GM19438 (cell line): ENCODE measurements at regions not wholly inside any gene's neighbourhood (a gene's known extent, or its start where the extent isn't known, plus 50 kb on each side); places are given as distances from the start of the nearest gene placed in this dataset.
"Not testable (repeated sequence)": the region's sequence is repeated elsewhere in the genome, so short reads cannot be mapped to it uniquely, and the experiment has no call there.

ENCODE experiments used
- ATAC-seq: cut with Tn5 transposase; IDR thresholded peaks from one replicate; pipeline ENCODE4 v1.9.1; 2021; ENCODE audit warnings: low read depth; ENCODE audit not compliant: unreplicated experiment

- ATAC-seq, result not testable (repeated sequence)
These were observed 708.3 kb downstream of the TMEM121 start for GRCh38 chr14:106234525-106235254.

- ATAC-seq, result no peak
These were observed 709.2 kb downstream of the TMEM121 start for GRCh38 chr14:106235356-106236159.

GRCh38 chr14:106248321-106249192, 722.2 kb downstream of the TMEM121 start:
- no peak for ATAC-seq

- ATAC-seq, result not testable (repeated sequence)
These were observed 727.6 kb downstream of the TMEM121 start for GRCh38 chr14:106253995-106254394.

- not testable (repeated sequence) for ATAC-seq
These were observed 731.2 kb downstream of the TMEM121 start for GRCh38 chr14:106257569-106257994.

- no peak for ATAC-seq
These were observed 741.8 kb downstream of the TMEM121 start for GRCh38 chr14:106268013-106268727.

- ATAC-seq, result no peak
These were observed 742.6 kb downstream of the TMEM121 start for GRCh38 chr14:106269029-106269428.

GRCh38 chr14:106269451-106270204, 743.2 kb downstream of the TMEM121 start:
- ATAC-seq, result no peak

- not testable (repeated sequence) for ATAC-seq
These were observed 744.2 kb downstream of the TMEM121 start for GRCh38 chr14:106270476-106271121.

GRCh38 chr14:106276326-106277267, 750.2 kb downstream of the TMEM121 start:
- no peak for ATAC-seq

- ATAC-seq, result no peak
These were observed 751.1 kb downstream of the TMEM121 start for GRCh38 chr14:106277503-106277902.

- no peak for ATAC-seq
These were observed 754.5 kb downstream of the TMEM121 start for GRCh38 chr14:106280876-106281275.

GRCh38 chr14:106286697-106287290, 760.4 kb downstream of the TMEM121 start:
- ATAC-seq, result no peak

- ATAC-seq, result no peak
These were observed 761.1 kb downstream of the TMEM121 start for GRCh38 chr14:106287506-106287905.

- ATAC-seq, result no peak
These were observed 765.2 kb downstream of the TMEM121 start for GRCh38 chr14:106291626-106292025.

- ATAC-seq, result no peak
These were observed 767.9 kb downstream of the TMEM121 start for GRCh38 chr14:106294324-106294723.

GRCh38 chr14:106300951-106301510, 774.6 kb downstream of the TMEM121 start:
- not testable (repeated sequence) for ATAC-seq
